K562 (cell line): ENCODE measurements at regions not wholly inside any gene's neighbourhood (a gene's known extent, or its start where the extent isn't known, plus 50 kb on each side); places are given as distances from the start of the nearest gene placed in this dataset.

Source experiments
- ARNT ChIP-seq, 2 experiments: fragments of 450-650 bp; IDR thresholded peaks; 2 replicates each; pipeline ENCODE4 v1.6.1; 2016; ENCODE audit warnings: mild to moderate bottlenecking in 1 of 2
- ATF1 ChIP-seq, 2 experiments: fragments of 450-650 bp in 1 of 2; IDR thresholded peaks; 2 replicates each; pipeline ENCODE4 v1.6.1; 2016; ENCODE audit warnings: missing compliant biosample characterization in 1 of 2, missing genetic modification characterization in 1 of 2
- CTCF ChIP-seq, 3 experiments: IDR thresholded peaks in 2 of 3; conservative IDR thresholded peaks in 1 of 3; 2 replicates each; pipeline ENCODE4 v1.5.1; 2011 to 2012; ENCODE audit warnings: low read length in 3 of 3, mild to moderate bottlenecking in 3 of 3, control low read depth in 2 of 3, improper control_type of control experiment in 1 of 3, inconsistent platforms in 1 of 3, low read depth in 1 of 3, mixed read lengths in 1 of 3, moderate library complexity in 1 of 3; ENCODE audit not compliant: insufficient read depth in 2 of 3
- GATAD2A ChIP-seq: fragments of 450-650 bp; IDR thresholded peaks from 2 replicates; pipeline ENCODE4 v1.6.1; 2017
- KLF13 ChIP-seq: fragments of 450-650 bp; IDR thresholded peaks from 2 replicates; pipeline ENCODE4 v1.6.1; 2016; ENCODE audit warnings: missing genetic modification characterization, low read depth, mild to moderate bottlenecking, missing compliant biosample characterization, moderate library complexity, borderline replicate concordance
- MLX ChIP-seq, 2 experiments: fragments of 450-650 bp in 1 of 2; sonication (generic) in 1 of 2; formaldehyde crosslinking; conservative IDR thresholded peaks; 2 replicates each; pipeline versions ENCODE4 v1.4.0 to v1.8.1; 2020 to 2022; ENCODE audit warnings: mild to moderate bottlenecking in 1 of 2, missing genetic modification reagents in 1 of 2
- RFX5 ChIP-seq: IDR thresholded peaks from 2 replicates; pipeline ENCODE4 v1.6.1; 2011; ENCODE audit warnings: low read depth, mild to moderate bottlenecking, improper control_type of control experiment, low read length
- TFAP4 ChIP-seq: sonication (generic); formaldehyde crosslinking; IDR thresholded peaks from 2 replicates; pipeline ENCODE4 v1.8.0; 2022; ENCODE audit warnings: missing genetic modification reagents, mild to moderate bottlenecking, moderate library complexity, borderline replicate concordance
- ZNF384 ChIP-seq: IDR thresholded peaks from 2 replicates; pipeline ENCODE4 v1.6.1; 2012; ENCODE audit warnings: low read depth, low read length, improper control_type of control experiment

GRCh38 chr4:81628489-81628888 lies 156.8 kb upstream of the RASGEF1B start:
- TF ChIP-seq ZNF384 = no peak
- TF ChIP-seq CTCF (IDR thresholded peaks at IDR 0.05 in 2 of 3, conservative IDR thresholded peaks at IDR 0.05 in 1 of 3; ENCODE audit: insufficient read depth in 2 of 3, low read depth in 1 of 3, low read length in 3 of 3) = no peak
- no peak for TF ChIP-seq TFAP4
- TF ChIP-seq MLX (CRISPR knock-in tag; conservative IDR thresholded peaks at IDR 0.05) = no peak
- no peak for TF ChIP-seq KLF13
- TF ChIP-seq ARNT (IDR thresholded peaks at IDR 0.05) = no peak
- no peak for TF ChIP-seq ATF1 (CRISPR knock-in tag; IDR thresholded peaks at IDR 0.05)
- no peak for TF ChIP-seq ATF1 (tag; IDR thresholded peaks at IDR 0.05)
- no peak for TF ChIP-seq GATAD2A
- no peak for TF ChIP-seq RFX5
